A673 (cell line): ENCODE measurements at regions not wholly inside any gene's neighbourhood (a gene's known extent, or its start where the extent isn't known, plus 50 kb on each side); places are given as distances from the start of the nearest gene placed in this dataset.

ENCODE experiments used
- CTCF ChIP-seq: fragments of 300-800, 200-600 bp; sonication (generic); conservative IDR thresholded peaks from 2 replicates; pipeline ENCODE4 v1.5.1; 2017; ENCODE audit warnings: low read depth, mild to moderate bottlenecking, antibody characterized with exemption, low read length, moderate library complexity, mixed read lengths
- EZH2 ChIP-seq: fragments of 200-600 bp; sonication (generic); IDR thresholded peaks from 2 replicates; pipeline ENCODE4 v1.6.1; 2017; ENCODE audit warnings: borderline replicate concordance, low read depth, mild to moderate bottlenecking, mixed read lengths, antibody characterized with exemption, low read length; ENCODE audit not compliant: poor library complexity, severe bottlenecking

GRCh38 chr21:9763807-9764206, 757.6 kb upstream of the TPTE start:
- TF ChIP-seq CTCF: no peak
- no peak for TF ChIP-seq EZH2
